HepG2 (cell line): ENCODE measurements at regions not wholly inside any gene's neighbourhood (a gene's known extent, or its start where the extent isn't known, plus 50 kb on each side); places are given as distances from the start of the nearest gene placed in this dataset.

Experiments
- CEBPB ChIP-seq: IDR thresholded peaks from 2 replicates; pipeline ENCODE4 v1.6.1; 2011; ENCODE audit warnings: low read depth, low read length, improper control_type of control experiment, borderline replicate concordance
- KDM2A ChIP-seq: sonication (generic); formaldehyde crosslinking; IDR thresholded peaks from 2 replicates; pipeline ENCODE4 v1.4.0; 2020; ENCODE audit warnings: low read depth, missing genetic modification reagents, borderline replicate concordance
- PHF5A ChIP-seq: IDR thresholded peaks from one replicate; pipeline ENCODE4 v1.6.1; 2018; ENCODE audit warnings: low read depth, missing genetic modification reagents; ENCODE audit not compliant: unreplicated experiment
- RAD21 ChIP-seq: fragments of 450-650 bp; formaldehyde crosslinking; IDR thresholded peaks from 2 replicates; pipeline ENCODE4 v1.5.0; 2020; ENCODE audit warnings: mild to moderate bottlenecking
- RARG ChIP-seq: sonication (generic); formaldehyde crosslinking; IDR thresholded peaks from 2 replicates; pipeline ENCODE4 v1.4.0; 2020; ENCODE audit warnings: low read depth, mild to moderate bottlenecking, missing genetic modification reagents
- SRY ChIP-seq: sonication (generic); formaldehyde crosslinking; IDR thresholded peaks from 2 replicates; pipeline ENCODE4 v1.8.0; 2022; ENCODE audit warnings: mild to moderate bottlenecking, missing genetic modification reagents
- U2AF1 ChIP-seq: fragments of 200-400 bp; formaldehyde crosslinking; optimal IDR thresholded peaks from 2 replicates; pipeline ENCODE3; 2017; ENCODE audit warnings: mild to moderate bottlenecking, low read depth, low read length
- ZBTB25 ChIP-seq: IDR thresholded peaks from 2 replicates; pipeline ENCODE4 v1.6.1; 2018; ENCODE audit warnings: missing genetic modification reagents
- ZZZ3 ChIP-seq: sonication (generic); formaldehyde crosslinking; IDR thresholded peaks from 2 replicates; pipeline ENCODE4 v1.4.0; 2020; ENCODE audit warnings: missing genetic modification reagents, mild to moderate bottlenecking, borderline replicate concordance
- TF ChIP-seq, protein P1 (sequence below): sonication (generic); formaldehyde crosslinking; IDR thresholded peaks from 2 replicates; pipeline ENCODE4; 2020; ENCODE audit warnings: missing genetic modification reagents, mild to moderate bottlenecking, borderline replicate concordance
- TF ChIP-seq, protein P2 (sequence below): sonication (generic); formaldehyde crosslinking; IDR thresholded peaks from 2 replicates; pipeline ENCODE4 v1.5.0; 2020; ENCODE audit warnings: missing genetic modification reagents, mild to moderate bottlenecking, borderline replicate concordance
- TF ChIP-seq, protein P3 (sequence below): sonication (generic); formaldehyde crosslinking; IDR thresholded peaks from 2 replicates; pipeline ENCODE4 v1.5.1; 2020; ENCODE audit warnings: mild to moderate bottlenecking, missing genetic modification reagents, borderline replicate concordance
- TF ChIP-seq, protein P4 (sequence below): sonication (generic); formaldehyde crosslinking; IDR thresholded peaks from 2 replicates; pipeline ENCODE4 v1.4.0; 2020; ENCODE audit warnings: missing genetic modification reagents, borderline replicate concordance
- TF ChIP-seq, protein P5 (sequence below): sonication (generic); formaldehyde crosslinking; IDR thresholded peaks from 2 replicates; pipeline ENCODE4 v1.8.1; 2023; ENCODE audit warnings: mild to moderate bottlenecking, missing genetic modification reagents

DNA sequence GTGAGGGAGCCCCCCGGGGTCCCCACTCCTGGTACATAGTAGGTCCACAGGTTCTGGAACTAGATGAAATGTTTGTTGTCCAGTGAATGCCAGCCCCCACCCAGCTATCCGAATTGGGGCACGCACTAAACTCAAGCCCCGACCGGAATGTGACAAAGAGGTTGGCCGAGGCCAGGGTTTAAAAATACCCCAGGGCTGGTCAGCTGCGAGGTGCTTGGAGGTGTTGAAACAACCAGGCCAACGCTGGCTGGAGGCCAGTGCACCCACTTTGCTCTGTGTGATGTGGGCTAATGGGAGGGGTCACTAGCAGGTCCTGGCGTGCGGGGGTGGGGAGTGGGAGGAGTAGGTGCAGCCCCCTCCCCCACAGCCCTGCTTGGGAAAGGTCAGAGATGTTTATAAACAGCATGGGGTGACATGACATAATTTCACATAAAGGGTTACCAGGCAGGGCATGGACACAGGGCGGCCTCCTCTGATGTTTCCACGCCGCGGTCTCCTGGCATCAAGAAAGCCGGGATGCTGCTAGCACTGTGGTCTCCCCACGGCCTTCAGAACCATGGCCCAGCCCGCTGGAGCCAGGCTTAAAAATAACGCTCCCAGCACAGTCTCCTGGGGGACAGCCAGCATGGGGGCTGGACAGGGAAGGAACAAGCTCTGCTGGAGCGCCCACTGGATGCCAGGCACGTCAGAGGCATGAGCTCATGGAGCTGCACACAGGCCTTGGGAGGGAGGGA, 111.2 kb upstream of the PTPN1 start (continued):
- TF ChIP-seq, protein P1, sequence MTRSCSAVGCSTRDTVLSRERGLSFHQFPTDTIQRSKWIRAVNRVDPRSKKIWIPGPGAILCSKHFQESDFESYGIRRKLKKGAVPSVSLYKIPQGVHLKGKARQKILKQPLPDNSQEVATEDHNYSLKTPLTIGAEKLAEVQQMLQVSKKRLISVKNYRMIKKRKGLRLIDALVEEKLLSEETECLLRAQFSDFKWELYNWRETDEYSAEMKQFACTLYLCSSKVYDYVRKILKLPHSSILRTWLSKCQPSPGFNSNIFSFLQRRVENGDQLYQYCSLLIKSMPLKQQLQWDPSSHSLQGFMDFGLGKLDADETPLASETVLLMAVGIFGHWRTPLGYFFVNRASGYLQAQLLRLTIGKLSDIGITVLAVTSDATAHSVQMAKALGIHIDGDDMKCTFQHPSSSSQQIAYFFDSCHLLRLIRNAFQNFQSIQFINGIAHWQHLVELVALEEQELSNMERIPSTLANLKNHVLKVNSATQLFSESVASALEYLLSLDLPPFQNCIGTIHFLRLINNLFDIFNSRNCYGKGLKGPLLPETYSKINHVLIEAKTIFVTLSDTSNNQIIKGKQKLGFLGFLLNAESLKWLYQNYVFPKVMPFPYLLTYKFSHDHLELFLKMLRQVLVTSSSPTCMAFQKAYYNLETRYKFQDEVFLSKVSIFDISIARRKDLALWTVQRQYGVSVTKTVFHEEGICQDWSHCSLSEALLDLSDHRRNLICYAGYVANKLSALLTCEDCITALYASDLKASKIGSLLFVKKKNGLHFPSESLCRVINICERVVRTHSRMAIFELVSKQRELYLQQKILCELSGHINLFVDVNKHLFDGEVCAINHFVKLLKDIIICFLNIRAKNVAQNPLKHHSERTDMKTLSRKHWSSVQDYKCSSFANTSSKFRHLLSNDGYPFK (CRISPR knock-in tag) = peak; percentile 74; the same call in 1 of the 2 replicates
- TF ChIP-seq CEBPB = peak; percentile 87
- TF ChIP-seq, protein P2, sequence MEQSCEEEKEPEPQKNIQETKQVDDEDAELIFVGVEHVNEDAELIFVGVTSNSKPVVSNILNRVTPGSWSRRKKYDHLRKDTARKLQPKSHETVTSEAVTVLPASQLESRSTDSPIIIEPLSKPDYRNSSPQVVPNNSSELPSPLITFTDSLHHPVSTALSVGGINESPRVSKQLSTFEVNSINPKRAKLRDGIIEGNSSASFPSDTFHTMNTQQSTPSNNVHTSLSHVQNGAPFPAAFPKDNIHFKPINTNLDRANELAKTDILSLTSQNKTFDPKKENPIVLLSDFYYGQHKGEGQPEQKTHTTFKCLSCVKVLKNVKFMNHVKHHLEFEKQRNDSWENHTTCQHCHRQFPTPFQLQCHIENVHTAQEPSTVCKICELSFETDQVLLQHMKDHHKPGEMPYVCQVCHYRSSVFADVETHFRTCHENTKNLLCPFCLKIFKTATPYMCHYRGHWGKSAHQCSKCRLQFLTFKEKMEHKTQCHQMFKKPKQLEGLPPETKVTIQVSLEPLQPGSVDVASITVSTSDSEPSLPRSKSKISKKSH = no peak; the same call in 1 of the 2 replicates
- TF ChIP-seq, protein P3, sequence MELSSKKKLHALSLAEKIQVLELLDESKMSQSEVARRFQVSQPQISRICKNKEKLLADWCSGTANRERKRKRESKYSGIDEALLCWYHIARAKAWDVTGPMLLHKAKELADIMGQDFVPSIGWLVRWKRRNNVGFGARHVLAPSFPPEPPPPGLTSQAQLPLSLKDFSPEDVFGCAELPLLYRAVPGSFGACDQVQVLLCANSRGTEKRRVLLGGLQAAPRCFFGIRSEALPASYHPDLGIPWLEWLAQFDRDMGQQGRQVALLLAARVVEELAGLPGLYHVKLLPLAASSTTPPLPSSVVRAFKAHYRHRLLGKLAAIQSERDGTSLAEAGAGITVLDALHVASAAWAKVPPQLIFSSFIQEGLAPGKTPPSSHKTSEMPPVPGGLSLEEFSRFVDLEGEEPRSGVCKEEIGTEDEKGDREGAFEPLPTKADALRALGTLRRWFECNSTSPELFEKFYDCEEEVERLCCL (CRISPR knock-in tag) = peak; percentile 16
- TF ChIP-seq ZZZ3 (CRISPR knock-in tag) = no peak
- TF ChIP-seq RAD21 (CRISPR knock-in tag) = peak; percentile 65
- TF ChIP-seq KDM2A (CRISPR knock-in tag) = peak; percentile 90; the same call in 1 of the 2 replicates
- TF ChIP-seq U2AF1 = no peak
- no peak for TF ChIP-seq SRY (CRISPR knock-in tag)
- TF ChIP-seq, protein P4, sequence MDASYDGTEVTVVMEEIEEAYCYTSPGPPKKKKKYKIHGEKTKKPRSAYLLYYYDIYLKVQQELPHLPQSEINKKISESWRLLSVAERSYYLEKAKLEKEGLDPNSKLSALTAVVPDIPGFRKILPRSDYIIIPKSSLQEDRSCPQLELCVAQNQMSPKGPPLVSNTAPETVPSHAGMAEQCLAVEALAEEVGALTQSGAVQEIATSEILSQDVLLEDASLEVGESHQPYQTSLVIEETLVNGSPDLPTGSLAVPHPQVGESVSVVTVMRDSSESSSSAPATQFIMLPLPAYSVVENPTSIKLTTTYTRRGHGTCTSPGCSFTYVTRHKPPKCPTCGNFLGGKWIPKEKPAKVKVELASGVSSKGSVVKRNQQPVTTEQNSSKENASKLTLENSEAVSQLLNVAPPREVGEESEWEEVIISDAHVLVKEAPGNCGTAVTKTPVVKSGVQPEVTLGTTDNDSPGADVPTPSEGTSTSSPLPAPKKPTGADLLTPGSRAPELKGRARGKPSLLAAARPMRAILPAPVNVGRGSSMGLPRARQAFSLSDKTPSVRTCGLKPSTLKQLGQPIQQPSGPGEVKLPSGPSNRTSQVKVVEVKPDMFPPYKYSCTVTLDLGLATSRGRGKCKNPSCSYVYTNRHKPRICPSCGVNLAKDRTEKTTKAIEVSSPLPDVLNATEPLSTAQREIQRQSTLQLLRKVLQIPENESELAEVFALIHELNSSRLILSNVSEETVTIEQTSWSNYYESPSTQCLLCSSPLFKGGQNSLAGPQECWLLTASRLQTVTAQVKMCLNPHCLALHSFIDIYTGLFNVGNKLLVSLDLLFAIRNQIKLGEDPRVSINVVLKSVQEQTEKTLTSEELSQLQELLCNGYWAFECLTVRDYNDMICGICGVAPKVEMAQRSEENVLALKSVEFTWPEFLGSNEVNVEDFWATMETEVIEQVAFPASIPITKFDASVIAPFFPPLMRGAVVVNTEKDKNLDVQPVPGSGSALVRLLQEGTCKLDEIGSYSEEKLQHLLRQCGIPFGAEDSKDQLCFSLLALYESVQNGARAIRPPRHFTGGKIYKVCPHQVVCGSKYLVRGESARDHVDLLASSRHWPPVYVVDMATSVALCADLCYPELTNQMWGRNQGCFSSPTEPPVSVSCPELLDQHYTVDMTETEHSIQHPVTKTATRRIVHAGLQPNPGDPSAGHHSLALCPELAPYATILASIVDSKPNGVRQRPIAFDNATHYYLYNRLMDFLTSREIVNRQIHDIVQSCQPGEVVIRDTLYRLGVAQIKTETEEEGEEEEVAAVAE (CRISPR knock-in tag) = peak; percentile 77
- TF ChIP-seq RARG (CRISPR knock-in tag) = peak; percentile 88; the same call in 1 of the 2 replicates
- TF ChIP-seq, protein P5, sequence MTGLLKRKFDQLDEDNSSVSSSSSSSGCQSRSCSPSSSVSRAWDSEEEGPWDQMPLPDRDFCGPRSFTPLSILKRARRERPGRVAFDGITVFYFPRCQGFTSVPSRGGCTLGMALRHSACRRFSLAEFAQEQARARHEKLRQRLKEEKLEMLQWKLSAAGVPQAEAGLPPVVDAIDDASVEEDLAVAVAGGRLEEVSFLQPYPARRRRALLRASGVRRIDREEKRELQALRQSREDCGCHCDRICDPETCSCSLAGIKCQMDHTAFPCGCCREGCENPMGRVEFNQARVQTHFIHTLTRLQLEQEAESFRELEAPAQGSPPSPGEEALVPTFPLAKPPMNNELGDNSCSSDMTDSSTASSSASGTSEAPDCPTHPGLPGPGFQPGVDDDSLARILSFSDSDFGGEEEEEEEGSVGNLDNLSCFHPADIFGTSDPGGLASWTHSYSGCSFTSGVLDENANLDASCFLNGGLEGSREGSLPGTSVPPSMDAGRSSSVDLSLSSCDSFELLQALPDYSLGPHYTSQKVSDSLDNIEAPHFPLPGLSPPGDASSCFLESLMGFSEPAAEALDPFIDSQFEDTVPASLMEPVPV = peak; percentile 98; the same call in 1 of the 2 replicates
- TF ChIP-seq ZBTB25 (CRISPR knock-in tag) = peak; percentile 96
- peak; percentile 92 for TF ChIP-seq PHF5A (CRISPR knock-in tag)
